Tibial artery (tissue), 4 donors: ENCODE measurements at regions not wholly inside any gene's neighbourhood (a gene's known extent, or its start where the extent isn't known, plus 50 kb on each side); places are given as distances from the start of the nearest gene placed in this dataset.
"Not testable (repeated sequence)": the region's sequence is repeated elsewhere in the genome, so short reads cannot be mapped to it uniquely, and the experiment has no call there.

Source experiments
- DNase-seq, 2 donors: peaks; one replicate each; pipeline ENCODE4 v3.0.0-alpha.2; 2019
- H3K27ac ChIP-seq, 2 donors: fragments of 200-600 bp; sonication (generic) in 1 of 2; 1 replicate in 1 of 2; 2 replicates in 1 of 2; pipeline ENCODE4 v1.5.1; 2018 to 2019; ENCODE audit warnings: mild to moderate bottlenecking in 1 of 2
- H3K27me3 ChIP-seq, 2 donors: fragments of 200-600 bp; sonication (generic) in 1 of 2; one replicate each; pipeline versions ENCODE4 v1.5.1 to v1.6.0; 2016 to 2019
- H3K36me3 ChIP-seq, 3 donors: fragments of 200-600 bp; sonication (generic) in 2 of 3; one replicate each; pipeline ENCODE4 v1.5.1; 2016 to 2019; ENCODE audit warnings: mild to moderate bottlenecking in 2 of 3
- H3K4me1 ChIP-seq, 4 donors: fragments of 200-600 bp; sonication (generic) in 2 of 4; 1 replicate in 3 of 4; 2 replicates in 1 of 4; pipeline ENCODE4 v1.5.1; 2016 to 2019
- H3K4me3 ChIP-seq, 2 donors: fragments of 200-600 bp; sonication (generic) in 1 of 2; 1 replicate in 1 of 2; 2 replicates in 1 of 2; pipeline ENCODE4 v1.5.1; 2018 to 2019; ENCODE audit warnings: mild to moderate bottlenecking in 2 of 2
- H3K9me3 ChIP-seq, 3 donors: fragments of 200-600 bp; sonication (generic) in 1 of 3; one replicate each; pipeline ENCODE4 v1.5.1; 2016 to 2019
- intact Hi-C: fragments of 100-400 bp; cut with DNase I; formaldehyde crosslinking; loops from one replicate; pipeline ENCODE4 v1.15.0; 2023; ENCODE audit warnings: low total_unique reads
- TF ChIP-seq, protein P1 (sequence below), 2 experiments: fragments of 200-600 bp in 1 of 2; fragments of 450-650 bp in 1 of 2; IDR thresholded peaks; one replicate each; pipeline ENCODE4 v1.5.1; 2017 to 2019; ENCODE audit warnings: antibody characterized with exemption in 2 of 2, mild to moderate bottlenecking in 1 of 2, moderate library complexity in 1 of 2

DNA sequence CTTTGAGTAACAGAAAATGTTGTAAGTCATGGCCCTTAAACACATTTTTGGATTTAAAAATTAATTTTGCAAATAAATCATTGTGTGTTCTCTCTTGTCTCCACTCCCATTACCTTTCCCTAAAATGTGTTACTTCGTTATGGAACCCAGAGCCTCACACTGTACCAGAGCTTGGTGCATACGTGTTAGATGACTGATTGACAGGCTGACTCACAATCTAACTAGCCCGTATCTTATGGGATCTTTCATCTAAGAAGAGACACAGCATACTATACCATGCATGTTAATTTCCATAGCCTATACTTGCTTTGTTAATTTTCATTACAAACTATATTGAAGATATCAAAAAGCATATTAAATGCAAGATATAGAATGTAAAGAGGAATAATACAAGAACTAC, 87.1 kb downstream of the SPRY4 start:
- H3K36me3 ChIP-seq = no peaks in the 10 kb centered on the region
- DNase-seq = no peak
- no peaks in the 10 kb centered on the region for H3K27me3 ChIP-seq
- intact Hi-C loops = no loop called here
- H3K27ac ChIP-seq = no peak overlapping the region
- H3K4me3 ChIP-seq = no peak overlapping the region
- TF ChIP-seq, protein P1, sequence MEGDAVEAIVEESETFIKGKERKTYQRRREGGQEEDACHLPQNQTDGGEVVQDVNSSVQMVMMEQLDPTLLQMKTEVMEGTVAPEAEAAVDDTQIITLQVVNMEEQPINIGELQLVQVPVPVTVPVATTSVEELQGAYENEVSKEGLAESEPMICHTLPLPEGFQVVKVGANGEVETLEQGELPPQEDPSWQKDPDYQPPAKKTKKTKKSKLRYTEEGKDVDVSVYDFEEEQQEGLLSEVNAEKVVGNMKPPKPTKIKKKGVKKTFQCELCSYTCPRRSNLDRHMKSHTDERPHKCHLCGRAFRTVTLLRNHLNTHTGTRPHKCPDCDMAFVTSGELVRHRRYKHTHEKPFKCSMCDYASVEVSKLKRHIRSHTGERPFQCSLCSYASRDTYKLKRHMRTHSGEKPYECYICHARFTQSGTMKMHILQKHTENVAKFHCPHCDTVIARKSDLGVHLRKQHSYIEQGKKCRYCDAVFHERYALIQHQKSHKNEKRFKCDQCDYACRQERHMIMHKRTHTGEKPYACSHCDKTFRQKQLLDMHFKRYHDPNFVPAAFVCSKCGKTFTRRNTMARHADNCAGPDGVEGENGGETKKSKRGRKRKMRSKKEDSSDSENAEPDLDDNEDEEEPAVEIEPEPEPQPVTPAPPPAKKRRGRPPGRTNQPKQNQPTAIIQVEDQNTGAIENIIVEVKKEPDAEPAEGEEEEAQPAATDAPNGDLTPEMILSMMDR (IDR thresholded peaks at IDR 0.05) = no peak
- H3K9me3 ChIP-seq = no peaks in the 10 kb centered on the region
- peaks cover 0 to 5% (median 0%) of the 10 kb centered on the region in 4 donors for H3K4me1 ChIP-seq

GRCh38 chr5:142236673-142237290, 88.0 kb downstream of the SPRY4 start:
- H3K4me3 ChIP-seq, intact Hi-C loops, H3K27ac ChIP-seq, H3K9me3 ChIP-seq, H3K27me3 ChIP-seq, H3K4me1 ChIP-seq, H3K36me3 ChIP-seq: not testable (repeated sequence)
- DNase-seq = peak in 1 of 2 donors; percentile 13

DNA sequence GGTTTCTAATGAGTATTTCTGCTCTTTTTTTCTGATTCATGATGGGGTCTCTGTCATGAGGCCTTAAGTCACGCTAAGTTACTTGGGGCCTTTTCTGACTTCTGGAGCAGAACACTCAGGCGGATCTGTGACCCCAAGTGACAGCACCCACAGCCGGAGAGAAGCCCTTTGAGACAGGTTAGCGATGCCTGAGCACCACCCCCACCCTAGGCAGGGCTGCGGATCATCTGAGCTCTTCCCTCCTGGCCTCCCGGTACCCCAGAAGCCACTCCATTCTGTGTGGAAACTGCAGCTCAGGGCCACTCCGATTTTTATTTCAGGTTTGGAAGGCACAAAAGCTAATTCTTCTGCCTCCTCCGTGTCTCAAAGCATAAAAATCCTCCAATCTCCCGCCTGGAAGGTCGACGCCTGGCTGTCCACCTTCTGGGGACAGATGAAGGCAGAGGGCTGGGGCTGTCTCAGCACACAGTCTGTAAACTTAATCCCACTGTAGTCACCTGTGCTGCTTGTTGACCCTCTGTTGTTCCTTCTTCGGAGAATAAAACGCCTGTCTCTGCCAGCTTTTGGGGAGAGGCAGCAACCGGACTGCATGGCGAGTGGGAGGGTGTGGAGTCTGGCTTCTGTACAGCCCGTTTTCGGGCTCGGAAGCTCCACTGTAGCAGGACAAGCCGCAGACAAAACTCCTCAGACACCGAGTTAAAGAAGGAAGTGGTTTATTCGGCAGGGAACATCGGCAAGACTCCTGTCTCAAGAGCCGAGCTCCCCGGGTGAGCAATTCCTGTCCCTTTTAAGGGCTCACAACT, 88.8 kb downstream of the SPRY4 start:
- TF ChIP-seq, protein P1 (IDR thresholded peaks at IDR 0.05) = no peak
- intact Hi-C loops = no loop called here
- H3K36me3 ChIP-seq = no peaks in the 10 kb centered on the region
- DNase-seq = peak in 1 of 2 donors; percentile 28
- H3K27ac ChIP-seq = no peak overlapping the region
- no peak overlapping the region for H3K4me3 ChIP-seq
- peaks cover 0 to 5% (median 0%) of the 10 kb centered on the region in 4 donors for H3K4me1 ChIP-seq
- H3K27me3 ChIP-seq = no peaks in the 10 kb centered on the region
- no peaks in the 10 kb centered on the region for H3K9me3 ChIP-seq

DNA sequence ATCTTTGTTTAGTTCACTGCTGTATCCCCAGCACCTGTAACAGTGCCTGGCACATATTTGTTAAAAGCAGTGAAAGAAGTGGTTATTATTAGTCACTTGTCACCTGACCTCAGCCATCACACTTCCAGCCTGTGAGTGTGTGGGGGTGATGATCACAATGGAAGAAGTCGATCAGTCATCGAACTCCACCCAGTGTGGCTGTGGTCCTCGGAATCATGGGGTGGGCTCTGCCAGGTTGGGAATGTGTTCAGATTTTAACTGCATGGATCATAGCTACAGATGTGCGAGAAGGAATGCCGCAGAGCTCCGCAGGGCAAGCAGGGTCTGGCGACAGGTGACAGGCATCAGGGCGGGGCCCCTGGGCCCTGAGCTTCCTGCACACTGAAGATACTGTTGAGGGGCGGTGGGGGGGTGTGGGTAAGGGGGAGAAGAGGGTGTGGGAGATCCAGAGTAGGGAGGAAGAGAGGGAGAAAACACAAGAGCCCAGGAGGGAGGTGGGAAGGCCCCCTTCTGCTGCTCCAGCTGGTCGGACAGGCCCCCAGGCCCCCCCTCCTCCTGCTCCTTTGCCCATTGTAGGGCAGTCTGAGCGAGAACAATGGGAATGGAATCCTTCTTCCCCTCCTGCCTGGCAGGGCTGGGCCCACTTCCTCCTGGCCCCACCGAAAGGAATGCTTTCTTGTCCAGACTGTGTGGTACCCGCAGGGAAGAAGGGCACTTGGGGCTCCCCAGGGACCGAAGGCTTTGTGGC, 89.6 kb downstream of the SPRY4 start:
- H3K9me3 ChIP-seq = no peaks in the 10 kb centered on the region
- H3K27me3 ChIP-seq = no peaks in the 10 kb centered on the region
- no peak overlapping the region for H3K4me3 ChIP-seq
- H3K4me1 ChIP-seq = peaks cover 0 to 5% (median 0%) of the 10 kb centered on the region in 4 donors
- TF ChIP-seq, protein P1 (IDR thresholded peaks at IDR 0.05) = no peak
- intact Hi-C loops = no loop called here
- no peak overlapping the region for H3K27ac ChIP-seq
- no peaks in the 10 kb centered on the region for H3K36me3 ChIP-seq
- DNase-seq = peak in 1 of 2 donors; percentile 39

DNA sequence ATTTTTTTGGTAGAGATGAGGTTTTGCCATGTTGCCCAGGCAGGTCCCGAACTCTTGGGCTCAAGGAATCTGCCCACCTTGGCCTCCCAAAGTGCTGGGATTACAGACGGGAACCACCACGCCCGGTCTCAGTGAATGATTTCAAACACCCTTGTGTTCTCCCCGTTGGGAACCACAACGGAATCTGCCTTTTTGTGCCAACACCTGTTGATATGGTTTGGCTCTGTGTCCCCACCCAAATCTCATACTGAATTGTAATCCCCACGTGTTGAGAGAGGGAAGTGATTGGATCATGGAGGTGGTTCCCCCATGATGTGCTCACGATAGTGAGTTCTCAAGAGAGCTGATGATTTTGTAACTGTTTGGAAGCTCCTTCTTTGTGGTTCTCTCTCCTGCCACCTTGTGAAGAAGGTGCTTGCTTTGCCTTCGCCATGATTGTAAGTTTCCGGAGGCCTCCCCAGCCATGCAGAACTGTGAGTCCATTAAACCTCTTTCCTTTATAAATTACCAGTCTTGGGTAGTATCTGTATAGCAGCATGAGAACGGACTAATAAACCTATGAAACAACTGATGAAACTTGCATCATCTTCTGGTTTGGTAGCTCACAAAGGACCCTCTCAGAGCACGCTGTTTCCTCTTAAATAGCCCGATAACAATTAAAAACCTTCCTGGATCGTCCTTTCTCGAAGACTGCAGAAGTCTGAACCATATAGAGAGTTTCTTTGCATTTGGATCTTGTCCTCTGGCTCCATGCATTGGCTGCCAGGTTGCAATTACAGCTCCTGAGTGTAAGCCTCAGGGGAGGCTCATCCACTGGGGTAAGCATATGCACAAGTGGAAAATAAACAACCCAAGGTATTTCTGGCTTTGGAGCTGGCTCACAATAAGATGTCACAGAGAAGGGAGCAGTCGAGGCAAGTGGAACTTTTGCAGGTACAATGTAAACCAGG, 91.5 kb downstream of the SPRY4 start:
- Histone ChIP-seq H3K4me1 (peaks cover 0 to 5% (median 0%) of the 10 kb centered on the region in 4 donors), H3K9me3 (no peaks in the 10 kb centered on the region), H3K4me3 (no peak overlapping the region), H3K36me3 (no peaks in the 10 kb centered on the region), H3K27ac (no peak overlapping the region), H3K27me3 (no peaks in the 10 kb centered on the region)
- no peak for DNase-seq
- intact Hi-C loops = loop anchor here (1.0 kb wide), 1 partner anchor 11 kb away; no protein-coding TSS in a partner anchor
- TF ChIP-seq, protein P1 (IDR thresholded peaks at IDR 0.05) = no peak

DNA sequence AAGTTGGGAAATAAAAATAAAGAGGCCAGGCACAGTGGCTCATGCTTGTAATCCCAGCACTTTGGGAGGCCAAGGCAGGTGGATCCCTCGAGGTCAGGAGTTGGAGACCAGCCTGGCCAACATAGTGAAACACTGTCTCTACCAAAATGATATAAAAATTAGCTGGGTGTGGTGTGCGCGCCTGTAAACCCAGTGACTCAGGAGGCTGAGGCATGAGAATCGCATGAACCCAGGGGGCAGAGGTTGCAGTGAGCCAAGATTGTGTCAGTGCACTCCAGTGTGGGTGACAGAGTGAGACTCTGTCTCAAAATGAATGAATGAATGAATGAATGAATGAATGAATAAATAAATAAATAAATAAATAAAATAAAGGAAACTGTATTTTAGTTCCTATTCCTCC, 93.9 kb downstream of the SPRY4 start:
- H3K9me3 ChIP-seq, H3K27ac ChIP-seq, H3K36me3 ChIP-seq, H3K4me1 ChIP-seq, H3K27me3 ChIP-seq, H3K4me3 ChIP-seq, DNase-seq, intact Hi-C loops: not testable (repeated sequence)
